Iris pigment epithelial cell (primary cell): ENCODE measurements at regions not wholly inside any gene's neighbourhood (a gene's known extent, or its start where the extent isn't known, plus 50 kb on each side); places are given as distances from the start of the nearest gene placed in this dataset.
"Not testable (repeated sequence)": the region's sequence is repeated elsewhere in the genome, so short reads cannot be mapped to it uniquely, and the experiment has no call there.

Experiments
- DNase-seq: peaks from one replicate; pipeline ENCODE4 v3.0.0-alpha.2; 2011; ENCODE audit warnings: low read depth

DNA sequence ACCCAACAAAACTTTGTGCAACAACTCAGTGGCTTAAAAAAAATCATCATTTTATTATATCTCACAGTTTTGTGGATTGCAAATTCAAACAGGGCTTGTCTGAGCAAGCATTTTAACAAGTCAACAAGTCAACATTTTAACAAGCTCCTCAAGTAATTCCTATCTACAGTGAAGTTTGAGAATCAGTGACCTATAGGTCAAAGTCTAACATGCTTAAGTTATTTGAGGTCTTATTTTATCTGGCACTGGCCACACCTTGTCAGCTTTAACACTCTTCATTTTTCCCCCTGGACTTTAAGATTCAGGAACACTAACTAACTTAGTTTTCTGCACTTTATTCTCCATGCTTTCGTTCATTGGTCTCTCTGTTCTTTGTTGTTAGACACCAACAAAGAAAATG is 71.2 kb upstream of the PELI2 start:
- DNase-seq: no peak

DNA sequence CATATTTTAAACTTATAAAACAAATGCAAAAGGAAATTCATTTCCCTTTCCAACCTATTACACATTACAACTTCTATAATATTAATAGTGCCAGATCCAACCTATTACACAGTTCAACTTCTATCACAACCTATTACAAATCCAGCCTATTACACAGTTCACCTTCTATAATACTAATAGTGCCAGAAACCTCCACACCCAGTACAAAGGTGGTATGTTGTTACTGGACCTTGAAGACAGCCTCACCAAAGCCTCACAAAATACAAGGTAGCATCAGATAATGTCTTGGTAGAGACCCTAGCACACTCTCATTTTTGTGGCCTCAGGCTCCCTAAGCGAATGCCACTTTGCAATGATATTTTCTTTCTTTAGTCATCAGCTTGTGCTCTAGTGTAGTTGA is 68.7 kb upstream of the PELI2 start:
- no peak for DNase-seq

DNA sequence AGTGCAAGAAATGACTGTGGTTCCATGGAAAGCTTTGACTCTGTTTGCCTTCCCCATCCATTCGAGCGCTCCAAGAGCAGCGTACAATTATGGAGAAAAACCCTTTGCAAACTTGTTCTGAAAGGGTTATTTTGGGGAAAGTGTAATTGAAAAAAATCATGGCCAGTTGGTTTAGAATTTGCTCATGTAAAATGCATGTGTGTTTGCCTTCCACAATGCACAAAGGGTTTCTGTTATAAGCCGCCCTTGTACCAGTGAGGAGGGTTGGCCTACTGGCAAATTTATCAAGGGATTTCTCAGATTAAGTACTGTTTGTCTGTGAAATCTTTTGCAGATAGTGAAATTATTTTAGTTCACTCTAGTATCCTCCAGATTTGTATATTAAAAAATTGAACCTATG is 62.7 kb upstream of the PELI2 start:
- DNase-seq: no peak

DNA sequence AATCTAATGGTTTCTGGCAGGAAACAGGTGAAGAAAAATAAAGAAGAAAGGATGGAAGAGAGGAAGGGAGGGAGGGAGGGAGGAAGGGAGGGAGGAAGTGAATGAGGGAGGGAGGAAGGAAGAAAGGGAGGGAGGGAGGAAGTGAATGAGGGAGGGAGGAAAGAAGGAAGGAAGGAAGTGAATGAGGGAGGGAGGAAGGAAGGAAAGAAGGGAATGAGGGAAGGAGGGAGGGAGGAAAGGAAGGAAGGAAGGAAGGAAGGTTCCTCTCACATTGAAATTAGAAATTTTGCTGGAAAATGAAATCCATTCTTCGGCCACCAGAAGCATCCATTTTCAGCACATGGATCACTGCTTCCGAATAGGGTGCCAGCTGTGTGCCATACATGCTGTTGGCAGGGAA is 62.2 kb upstream of the PELI2 start:
- DNase-seq: no peak

DNA sequence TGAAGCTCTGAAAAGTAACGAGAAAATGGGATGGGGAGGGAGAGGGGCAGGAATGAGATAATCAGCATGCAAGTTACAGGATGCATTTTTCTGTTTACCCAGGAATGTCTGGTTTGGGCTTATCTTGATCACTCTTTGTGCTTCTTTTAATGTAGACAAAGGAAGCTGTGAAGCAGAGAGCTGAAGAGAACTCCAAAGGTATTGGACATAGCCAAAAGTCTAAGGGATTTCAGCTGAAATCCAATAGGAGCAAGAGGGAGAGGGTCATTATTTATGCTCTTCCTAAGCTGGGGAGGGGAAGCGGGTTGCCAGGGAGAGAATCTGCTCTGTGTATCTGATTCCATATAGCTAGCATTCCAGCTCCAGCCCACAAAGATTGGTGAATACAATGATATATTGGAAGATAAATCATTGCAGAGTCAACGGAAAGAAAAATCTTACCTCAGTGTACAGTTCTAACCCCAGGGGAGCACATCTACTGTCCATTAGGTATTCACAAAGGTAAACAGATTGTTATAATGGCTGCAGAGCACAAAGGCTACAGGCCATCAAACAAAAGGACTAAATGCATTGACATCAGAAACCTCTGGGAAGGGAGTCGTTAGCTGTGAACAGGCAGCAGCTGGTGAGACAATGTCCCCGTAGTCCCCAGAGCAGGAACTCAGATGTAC is 61.0 kb upstream of the PELI2 start:
- DNase-seq: no peak

DNA sequence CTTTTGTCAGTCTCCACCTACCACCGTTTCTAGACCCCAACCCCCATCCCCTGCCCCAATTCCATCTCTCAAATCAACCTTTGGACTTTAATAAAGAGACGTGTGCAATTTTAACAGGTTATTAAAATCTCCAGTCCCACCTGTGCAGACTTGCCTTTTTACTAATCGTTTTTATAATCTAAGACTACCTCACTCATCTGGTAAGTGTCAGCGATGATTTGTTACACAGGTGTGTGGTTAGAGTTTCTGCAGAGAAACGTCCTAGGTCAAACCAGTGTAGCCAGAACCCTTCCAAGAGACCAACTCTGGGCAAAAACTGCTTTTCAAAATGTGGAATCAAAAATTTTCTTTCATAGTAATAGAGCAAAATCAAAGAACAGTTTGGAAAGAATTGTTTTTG is 60.4 kb upstream of the PELI2 start:
- no peak for DNase-seq

DNA sequence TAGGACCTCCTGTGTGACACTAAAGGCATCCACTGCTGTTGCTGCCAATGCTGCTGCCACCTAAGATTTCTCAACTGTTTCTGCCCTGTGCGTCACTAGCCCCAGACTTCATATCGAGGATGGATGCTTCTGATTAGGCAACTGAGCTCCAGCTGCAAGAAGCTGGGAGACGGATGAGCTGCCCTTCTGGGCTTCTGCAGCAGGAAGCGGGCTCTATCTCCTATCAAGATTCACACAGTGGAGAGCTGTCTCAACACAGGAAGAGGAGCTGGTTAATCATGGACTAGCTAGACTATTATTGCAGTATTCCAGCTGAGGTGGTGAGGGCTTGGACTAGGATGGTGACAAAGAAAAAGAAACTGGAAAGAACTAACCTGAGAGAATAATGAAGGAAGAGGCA is 59.2 kb upstream of the PELI2 start:
- no peak for DNase-seq

DNA sequence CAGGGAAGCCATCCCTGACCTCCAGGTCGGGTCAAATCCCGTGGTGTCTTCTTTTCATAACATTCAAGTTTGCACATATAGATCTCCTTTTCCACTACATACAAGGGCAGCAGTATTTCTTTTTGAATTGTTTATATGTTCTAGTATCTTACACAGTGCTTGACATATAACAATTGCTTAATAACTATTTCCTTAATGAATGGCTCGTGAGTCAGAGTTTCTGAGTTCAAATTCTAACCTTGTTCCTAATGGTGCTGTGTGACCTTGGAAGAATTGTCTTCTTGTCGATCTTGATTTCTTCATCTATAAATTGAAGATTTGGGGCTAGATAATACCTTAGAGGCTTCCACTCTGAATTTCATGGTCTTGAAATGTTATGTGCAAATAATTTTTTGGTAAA is 57.2 kb upstream of the PELI2 start:
- DNase-seq: peak; percentile 12

DNA sequence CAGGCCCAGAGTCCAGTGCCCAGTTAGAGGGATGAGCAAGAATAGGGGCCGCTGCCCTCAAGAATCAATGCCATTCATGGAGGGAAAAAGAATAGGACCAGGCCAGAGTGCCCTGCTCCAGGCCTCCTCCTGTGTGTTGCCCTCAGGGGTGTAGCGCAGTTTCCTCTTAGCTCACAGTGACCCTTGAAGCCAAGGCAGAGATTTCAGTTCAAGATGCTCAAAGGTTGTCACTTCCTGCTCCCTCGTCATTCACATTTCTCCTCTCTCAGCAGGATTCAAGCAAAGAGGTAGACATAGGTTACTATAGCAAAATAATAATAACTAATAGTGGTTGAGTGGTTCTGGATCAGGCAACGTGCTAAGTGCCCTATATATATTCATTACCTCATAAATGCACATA is 55.1 kb upstream of the PELI2 start:
- DNase-seq: no peak

DNA sequence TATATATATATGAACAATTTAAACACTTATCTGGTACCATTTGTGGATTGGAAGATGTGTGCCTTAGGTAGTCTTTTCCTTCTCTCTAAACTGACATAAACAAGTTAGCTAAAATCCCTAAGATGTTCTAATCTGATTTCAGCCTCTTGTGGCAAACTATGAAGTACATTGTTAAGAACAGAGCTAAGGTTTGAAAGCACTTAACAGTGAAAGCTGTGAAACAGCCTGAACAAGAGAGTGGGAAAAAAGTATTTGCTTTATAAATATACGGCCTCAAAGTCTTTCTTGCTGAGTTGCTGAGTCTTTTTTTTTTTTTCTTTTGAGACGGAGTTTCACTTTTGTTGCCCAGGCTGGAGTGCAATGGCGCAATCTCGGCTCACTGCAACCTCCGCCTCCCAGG is 53.7 kb upstream of the PELI2 start:
- DNase-seq: no peak

DNA sequence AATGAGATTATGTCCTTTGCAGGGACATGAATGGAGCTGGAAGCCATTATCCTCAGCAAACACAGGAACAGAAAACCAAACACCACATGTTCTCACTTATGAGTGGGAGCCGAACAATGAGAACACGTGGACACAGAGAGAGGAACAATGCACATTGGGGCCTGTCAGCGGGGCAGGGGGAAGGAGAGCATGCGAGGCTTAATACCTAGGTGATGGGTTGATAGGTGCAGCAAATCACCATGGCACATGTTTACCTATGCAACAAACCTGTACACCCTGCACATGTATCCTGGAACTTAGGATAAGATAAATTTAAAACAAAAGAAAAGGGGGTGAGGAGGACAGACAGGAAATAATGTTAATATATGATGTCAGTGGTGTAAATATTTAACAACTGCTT is 53.0 kb upstream of the PELI2 start:
- DNase-seq: not testable (repeated sequence)

DNA sequence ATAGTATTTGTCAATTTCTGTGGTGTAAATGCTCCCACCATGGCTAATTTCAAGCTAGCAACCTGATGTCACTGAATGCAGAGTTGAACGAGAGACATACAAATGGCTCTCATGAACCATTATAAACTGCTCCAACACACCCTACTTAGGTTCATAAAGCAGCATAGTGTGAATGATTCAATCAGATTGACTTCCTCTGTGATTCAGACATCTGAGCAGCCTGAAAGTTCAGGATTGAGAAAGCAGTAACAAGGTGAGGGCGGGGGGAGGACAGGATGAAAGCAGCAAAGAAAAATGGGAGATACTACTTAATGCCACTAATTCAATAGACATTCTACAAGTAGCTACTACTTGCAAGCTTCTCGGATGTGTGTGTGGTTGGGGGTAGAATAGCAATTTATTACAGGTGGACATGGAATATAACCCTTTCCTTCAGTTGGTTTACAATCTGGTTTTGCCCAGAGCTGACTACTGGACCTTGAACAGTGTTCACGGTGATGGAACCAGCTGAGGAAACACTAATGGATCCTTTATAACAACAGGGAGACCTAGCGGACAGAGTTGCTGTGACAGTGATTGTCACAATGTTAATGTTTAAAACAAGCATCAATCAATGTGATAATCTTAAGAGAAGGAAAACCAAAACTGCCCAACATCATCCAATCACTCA is 52.5 kb upstream of the PELI2 start:
- no peak for DNase-seq
